Esophagus squamous epithelium (tissue), 5 donors: ENCODE measurements at regions not wholly inside any gene's neighbourhood (a gene's known extent, or its start where the extent isn't known, plus 50 kb on each side); places are given as distances from the start of the nearest gene placed in this dataset.

Experiments
- DNase-seq: peaks from one replicate; lab custom pipeline; 2025; lab: John Stamatoyannopoulos, UW
- H3K27ac ChIP-seq, 4 donors: fragments of 200-600 bp; sonication (generic); one replicate each; pipeline ENCODE4 v1.5.1; 2016 to 2019; ENCODE audit warnings: mild to moderate bottlenecking in 1 of 4
- H3K27me3 ChIP-seq, 4 donors: fragments of 200-600 bp; sonication (generic); 1 replicate in 3 of 4; 2 replicates in 1 of 4; pipeline versions ENCODE4 v1.5.1 to v1.6.0; 2017 to 2021; ENCODE audit warnings: antibody characterized with exemption in 1 of 4
- H3K36me3 ChIP-seq, 3 donors: fragments of 200-600 bp; sonication (generic); one replicate each; pipeline ENCODE4 v1.5.1; 2016 to 2019
- H3K4me1 ChIP-seq, 3 donors: fragments of 200-600 bp; sonication (generic); one replicate each; pipeline ENCODE4 v1.5.1; 2017 to 2019
- H3K4me3 ChIP-seq, 4 donors: fragments of 200-600 bp; sonication (generic); 1 replicate in 3 of 4; 2 replicates in 1 of 4; pipeline ENCODE4 v1.5.1; 2016 to 2019; ENCODE audit warnings: mild to moderate bottlenecking in 2 of 4, moderate library complexity in 1 of 4
- H3K9me3 ChIP-seq, 3 donors: fragments of 200-600 bp; sonication (generic); one replicate each; pipeline ENCODE4 v1.5.1; 2016 to 2019
- POLR2A ChIP-seq, 4 donors: fragments of 450-650 bp; IDR thresholded peaks; one replicate each; pipeline ENCODE4 v1.6.1; 2017; ENCODE audit warnings: antibody characterized with exemption in 4 of 4, mild to moderate bottlenecking in 4 of 4, moderate library complexity in 3 of 4
- WGBS, 2 donors: methylation state at CpG; one replicate each; pipeline ENCODE4 v1.1.5; 2018; 5-methylcytosine and 5-hydroxymethylcytosine counted together
- intact Hi-C: fragments of 100-400 bp; cut with DNase I; formaldehyde crosslinking; loops from one replicate; pipeline ENCODE4 v1.15.0; 2022
- TF ChIP-seq, protein P1 (sequence below), 6 experiments: fragments of 450-650 bp in 4 of 6; fragments of 200-600 bp in 2 of 6; sonication (generic) in 2 of 6; IDR thresholded peaks; one replicate each; pipeline ENCODE4 v1.5.1; 2016 to 2019; ENCODE audit warnings: antibody characterized with exemption in 6 of 6, mild to moderate bottlenecking in 4 of 6, moderate library complexity in 4 of 6
- donor health status: DM: yes; HTN: yes; CAD: no.

DNA sequence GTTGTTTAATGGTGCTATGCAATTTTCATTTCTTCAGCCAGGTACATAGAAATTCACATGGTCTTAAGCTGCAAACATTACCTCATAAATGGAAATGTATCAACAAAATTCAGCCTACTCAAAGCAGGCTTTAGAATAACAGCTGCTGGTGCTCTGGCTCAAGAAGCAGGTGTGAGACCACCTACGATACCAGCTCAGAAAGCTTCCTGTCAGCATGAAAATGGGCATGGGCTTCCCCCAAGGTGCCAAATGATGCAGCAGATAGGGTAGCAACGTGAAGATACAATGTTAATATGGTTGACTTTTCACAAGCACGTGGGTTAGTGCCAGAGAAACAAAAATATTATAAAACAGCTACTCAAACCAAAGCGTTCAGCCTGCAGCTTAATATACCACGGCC lies 343.4 kb upstream of the PRICKLE1 start:
- no peaks in the 10 kb centered on the region for H3K4me1 ChIP-seq
- no peak for DNase-seq
- H3K36me3 ChIP-seq = no peaks in the 10 kb centered on the region
- TF ChIP-seq, protein P1, sequence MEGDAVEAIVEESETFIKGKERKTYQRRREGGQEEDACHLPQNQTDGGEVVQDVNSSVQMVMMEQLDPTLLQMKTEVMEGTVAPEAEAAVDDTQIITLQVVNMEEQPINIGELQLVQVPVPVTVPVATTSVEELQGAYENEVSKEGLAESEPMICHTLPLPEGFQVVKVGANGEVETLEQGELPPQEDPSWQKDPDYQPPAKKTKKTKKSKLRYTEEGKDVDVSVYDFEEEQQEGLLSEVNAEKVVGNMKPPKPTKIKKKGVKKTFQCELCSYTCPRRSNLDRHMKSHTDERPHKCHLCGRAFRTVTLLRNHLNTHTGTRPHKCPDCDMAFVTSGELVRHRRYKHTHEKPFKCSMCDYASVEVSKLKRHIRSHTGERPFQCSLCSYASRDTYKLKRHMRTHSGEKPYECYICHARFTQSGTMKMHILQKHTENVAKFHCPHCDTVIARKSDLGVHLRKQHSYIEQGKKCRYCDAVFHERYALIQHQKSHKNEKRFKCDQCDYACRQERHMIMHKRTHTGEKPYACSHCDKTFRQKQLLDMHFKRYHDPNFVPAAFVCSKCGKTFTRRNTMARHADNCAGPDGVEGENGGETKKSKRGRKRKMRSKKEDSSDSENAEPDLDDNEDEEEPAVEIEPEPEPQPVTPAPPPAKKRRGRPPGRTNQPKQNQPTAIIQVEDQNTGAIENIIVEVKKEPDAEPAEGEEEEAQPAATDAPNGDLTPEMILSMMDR (IDR thresholded peaks at IDR 0.05) = no peak
- no peak for TF ChIP-seq POLR2A (IDR thresholded peaks at IDR 0.05)
- no peak overlapping the region for H3K27ac ChIP-seq
- WGBS, 2 donors = 53 to 71% methylated on average over 5 of the region's 5 CpGs
- H3K27me3 ChIP-seq = no peaks in the 10 kb centered on the region
- intact Hi-C loops = no loop called here
- no peaks in the 10 kb centered on the region for H3K9me3 ChIP-seq
- no peak overlapping the region for H3K4me3 ChIP-seq

DNA sequence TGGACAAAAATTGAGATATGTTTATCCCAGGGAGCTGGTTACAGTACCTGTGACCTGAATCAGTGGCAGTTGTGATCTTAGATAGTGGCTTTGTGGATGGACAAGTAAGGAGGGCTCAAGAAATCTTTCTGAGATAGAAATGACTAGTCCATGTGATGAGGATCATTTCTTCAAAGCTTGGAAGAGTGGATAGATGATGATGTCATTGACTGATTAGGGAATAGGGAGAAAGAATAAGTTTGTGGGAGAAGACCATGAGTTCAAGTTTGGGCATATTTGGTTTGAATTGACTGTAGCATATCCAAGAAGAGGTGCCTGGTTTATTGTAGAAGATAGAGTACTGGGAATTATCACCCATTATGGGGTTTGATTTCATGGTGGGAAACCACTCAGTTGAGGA lies 336.7 kb upstream of the PRICKLE1 start:
- DNase-seq = no peak
- Histone ChIP-seq H3K4me3 (no peak overlapping the region), H3K27me3 (no peaks in the 10 kb centered on the region), H3K4me1 (no peaks in the 10 kb centered on the region), H3K36me3 (no peaks in the 10 kb centered on the region), H3K27ac (no peak overlapping the region), H3K9me3 (no peaks in the 10 kb centered on the region)
- no peak for TF ChIP-seq POLR2A (IDR thresholded peaks at IDR 0.05)
- TF ChIP-seq, protein P1 (IDR thresholded peaks at IDR 0.05) = no peak
- intact Hi-C loops = no loop called here

DNA sequence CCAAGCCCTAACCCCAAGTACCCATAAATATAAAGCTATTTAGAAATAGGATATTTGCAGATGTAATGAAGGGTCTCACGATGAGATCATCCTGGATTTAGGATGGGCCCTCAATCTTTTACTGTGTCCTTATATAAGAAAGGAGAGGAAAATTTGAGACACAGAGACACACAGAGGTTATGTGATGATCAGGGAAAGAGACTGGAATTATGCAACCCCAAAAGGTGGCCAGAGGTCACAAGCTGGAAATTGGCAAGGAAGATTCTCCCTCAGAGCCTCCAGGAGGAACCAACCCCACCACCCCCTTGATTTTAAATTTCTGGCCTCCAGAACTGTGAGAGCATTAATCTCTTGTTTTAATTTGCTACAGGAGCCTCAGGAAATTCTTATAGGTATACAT lies 334.9 kb upstream of the PRICKLE1 start:
- no peak for DNase-seq
- H3K4me3 ChIP-seq = no peak overlapping the region
- no peaks in the 10 kb centered on the region for H3K27me3 ChIP-seq
- H3K9me3 ChIP-seq = no peaks in the 10 kb centered on the region
- H3K4me1 ChIP-seq = no peaks in the 10 kb centered on the region
- WGBS, 2 donors = 80 to 92% methylated on average over 1 of the region's 1 CpG
- TF ChIP-seq, protein P1 (IDR thresholded peaks at IDR 0.05) = no peak
- no peak for TF ChIP-seq POLR2A (IDR thresholded peaks at IDR 0.05)
- H3K27ac ChIP-seq = no peak overlapping the region
- intact Hi-C loops = no loop called here
- no peaks in the 10 kb centered on the region for H3K36me3 ChIP-seq

DNA sequence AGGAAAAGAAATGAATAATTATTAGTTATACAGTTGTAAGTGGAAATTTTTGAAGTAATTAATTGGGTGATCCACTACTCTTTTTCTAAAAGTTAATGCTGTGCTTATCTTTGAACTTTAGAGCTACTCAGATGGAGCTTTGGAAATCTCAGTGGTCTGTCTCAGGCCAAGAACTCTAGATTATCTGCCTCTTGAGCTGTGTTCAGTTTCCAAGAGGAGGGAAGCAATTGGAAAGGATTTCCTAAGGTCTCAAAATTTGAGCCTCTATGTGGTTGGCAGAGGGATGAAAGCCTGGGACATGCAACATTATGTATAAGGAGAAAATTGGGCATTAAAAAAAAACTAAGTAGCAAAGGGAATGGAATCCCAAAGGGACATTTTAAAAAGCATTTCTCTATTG lies 334.0 kb upstream of the PRICKLE1 start:
- intact Hi-C loops = no loop called here
- Histone ChIP-seq H3K4me3 (no peak overlapping the region), H3K27ac (no peak overlapping the region), H3K36me3 (no peaks in the 10 kb centered on the region), H3K27me3 (no peaks in the 10 kb centered on the region), H3K9me3 (no peaks in the 10 kb centered on the region), H3K4me1 (no peaks in the 10 kb centered on the region)
- DNase-seq = no peak
- TF ChIP-seq, protein P1 (IDR thresholded peaks at IDR 0.05) = no peak

DNA sequence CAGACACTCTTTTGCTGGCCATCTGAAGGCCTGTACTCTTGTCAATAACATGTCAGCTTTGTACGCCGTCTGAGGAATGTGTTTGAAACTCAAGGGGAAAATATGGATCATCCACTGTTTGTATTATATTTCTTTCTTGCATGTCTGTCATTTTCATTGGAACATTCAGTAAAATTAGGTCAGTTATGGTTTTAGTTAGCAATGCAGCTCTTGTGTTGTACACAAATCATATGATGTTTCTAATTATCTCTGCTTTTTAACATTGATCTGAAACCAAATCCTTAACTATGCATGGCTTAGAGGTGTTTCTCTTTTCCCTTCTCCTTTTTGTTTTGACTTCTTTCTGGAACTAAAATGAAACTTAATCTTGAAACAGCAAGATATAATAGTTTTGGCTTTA lies 333.6 kb upstream of the PRICKLE1 start:
- TF ChIP-seq POLR2A (IDR thresholded peaks at IDR 0.05) = no peak

DNA sequence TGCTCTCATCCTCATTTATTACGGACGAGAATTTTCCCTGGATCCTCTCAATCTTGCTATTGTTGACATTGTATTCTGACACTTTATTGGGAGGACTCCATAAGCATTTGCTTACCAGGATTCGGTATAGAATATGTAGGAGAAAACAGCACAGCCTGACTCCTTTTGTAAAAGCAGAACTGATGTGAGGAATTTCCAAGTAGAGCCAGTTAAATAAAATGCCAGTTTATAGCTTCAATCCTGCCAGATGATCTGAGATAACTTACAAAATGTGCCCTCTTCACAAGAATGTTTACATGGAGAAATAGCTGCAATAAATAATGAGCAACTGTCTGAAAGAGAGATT lies 332.9 kb upstream of the PRICKLE1 start:
- TF ChIP-seq, protein P1 (IDR thresholded peaks at IDR 0.05) = no peak
- TF ChIP-seq POLR2A (IDR thresholded peaks at IDR 0.05) = no peak
- Histone ChIP-seq H3K27me3 (no peaks in the 10 kb centered on the region), H3K4me1 (no peaks in the 10 kb centered on the region), H3K9me3 (no peaks in the 10 kb centered on the region), H3K36me3 (no peaks in the 10 kb centered on the region), H3K27ac (no peak overlapping the region), H3K4me3 (no peak overlapping the region)
- no peak for DNase-seq
- intact Hi-C loops = no loop called here
- 59 to 66% methylated on average over 3 of the region's 3 CpGs for WGBS, 2 donors

More for the DNA sequence above, 333.6 kb upstream of the PRICKLE1 start:
- WGBS, 2 donors = 68 to 75% methylated on average over 2 of the region's 2 CpGs
- DNase-seq = no peak
- Histone ChIP-seq H3K9me3 (no peaks in the 10 kb centered on the region), H3K27me3 (no peaks in the 10 kb centered on the region), H3K36me3 (no peaks in the 10 kb centered on the region), H3K4me3 (no peak overlapping the region), H3K27ac (no peak overlapping the region), H3K4me1 (no peaks in the 10 kb centered on the region)
- intact Hi-C loops = no loop called here
